ENCODE measurements at regions not wholly inside any gene's neighbourhood (a gene's known extent, or its start where the extent isn't known, plus 50 kb on each side); places are given as distances from the start of the nearest gene placed in this dataset.

DNA sequence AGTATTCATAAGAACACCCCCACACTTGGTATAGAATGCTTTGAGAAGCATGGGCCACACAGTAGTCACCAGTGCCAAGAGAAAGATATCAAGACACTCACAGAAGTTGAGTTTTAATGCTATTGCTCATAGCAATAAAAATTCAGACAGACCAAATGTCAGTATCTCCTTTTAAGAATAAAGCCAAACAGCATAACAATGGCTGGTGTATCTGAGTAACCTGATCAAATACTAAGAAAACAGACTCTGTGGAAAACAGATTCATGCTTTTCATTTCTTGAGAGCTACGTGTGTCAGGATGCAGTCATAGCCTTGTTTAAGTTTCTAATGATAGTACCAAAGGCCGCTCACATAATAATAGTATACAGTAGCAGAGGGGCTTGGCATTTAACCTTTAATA lies 778.5 kb downstream of the MECOM start:
- Histone ChIP-seq H2AFZ (ENCODE audit: low read length) (no peak overlapping the region), H3K36me3 (ENCODE audit: insufficient read depth, low read length) (no peaks in the 10 kb centered on the region), H3K79me2 (ENCODE audit: insufficient read depth, low read length) (no peaks in the 10 kb centered on the region), H3K27me3 (ENCODE audit: insufficient read depth, low read length) (no peaks in the 10 kb centered on the region), H3K9me3 (ENCODE audit: low read depth, low read length) (no peaks in the 10 kb centered on the region), H4K20me1 (ENCODE audit: insufficient read depth, low read length) (no peaks in the 10 kb centered on the region), H3K4me1 (ENCODE audit: insufficient read depth, low read length) (peaks cover 43% of the 10 kb centered on the region), H3K4me3 (ENCODE audit: insufficient read depth, low read length) (peak overlapping the region; percentile 33), H3K27ac (ENCODE audit: low read depth, low read length) (peak overlapping the region; percentile 97), H3K4me2 (ENCODE audit: insufficient read depth, low read length) (peak overlapping the region; percentile 74)
- TF ChIP-seq, protein P1, sequence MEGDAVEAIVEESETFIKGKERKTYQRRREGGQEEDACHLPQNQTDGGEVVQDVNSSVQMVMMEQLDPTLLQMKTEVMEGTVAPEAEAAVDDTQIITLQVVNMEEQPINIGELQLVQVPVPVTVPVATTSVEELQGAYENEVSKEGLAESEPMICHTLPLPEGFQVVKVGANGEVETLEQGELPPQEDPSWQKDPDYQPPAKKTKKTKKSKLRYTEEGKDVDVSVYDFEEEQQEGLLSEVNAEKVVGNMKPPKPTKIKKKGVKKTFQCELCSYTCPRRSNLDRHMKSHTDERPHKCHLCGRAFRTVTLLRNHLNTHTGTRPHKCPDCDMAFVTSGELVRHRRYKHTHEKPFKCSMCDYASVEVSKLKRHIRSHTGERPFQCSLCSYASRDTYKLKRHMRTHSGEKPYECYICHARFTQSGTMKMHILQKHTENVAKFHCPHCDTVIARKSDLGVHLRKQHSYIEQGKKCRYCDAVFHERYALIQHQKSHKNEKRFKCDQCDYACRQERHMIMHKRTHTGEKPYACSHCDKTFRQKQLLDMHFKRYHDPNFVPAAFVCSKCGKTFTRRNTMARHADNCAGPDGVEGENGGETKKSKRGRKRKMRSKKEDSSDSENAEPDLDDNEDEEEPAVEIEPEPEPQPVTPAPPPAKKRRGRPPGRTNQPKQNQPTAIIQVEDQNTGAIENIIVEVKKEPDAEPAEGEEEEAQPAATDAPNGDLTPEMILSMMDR (IDR thresholded peaks at IDR 0.05; ENCODE audit: extremely low read depth, low read depth, low read length): no peak
- DNase-seq (ENCODE audit: insufficient read length, low spot score, missing footprints): peak; percentile 43

DNA sequence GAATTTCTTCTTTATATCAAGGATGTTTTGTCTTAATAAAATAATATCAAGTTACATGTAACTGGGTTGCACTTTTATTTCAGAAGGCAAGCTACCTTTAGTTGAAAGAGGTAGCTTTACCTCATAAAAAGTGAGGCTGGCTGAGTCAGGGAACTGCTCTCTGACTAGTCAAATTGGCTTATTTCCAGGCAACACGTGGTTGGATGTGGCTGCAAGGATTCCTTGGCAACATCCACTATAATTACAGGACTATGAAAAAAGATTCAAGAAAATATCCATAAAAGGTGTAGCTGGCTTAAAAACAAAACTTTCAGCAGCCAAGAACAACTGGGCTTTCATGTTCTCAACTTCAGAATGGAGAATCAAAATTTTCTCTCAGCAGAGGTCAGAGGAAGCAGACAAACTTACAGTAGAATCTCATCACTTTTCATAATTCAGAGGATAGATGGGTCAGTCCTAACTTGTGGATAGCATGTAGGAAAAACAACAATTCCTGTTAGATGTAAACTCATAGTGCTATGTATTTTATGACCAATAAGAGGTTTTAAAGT lies 779.1 kb downstream of the MECOM start:
- no peaks in the 10 kb centered on the region for H3K9me3 ChIP-seq (ENCODE audit: low read depth, low read length)
- no peaks in the 10 kb centered on the region for H3K27me3 ChIP-seq (ENCODE audit: insufficient read depth, low read length)
- H2AFZ ChIP-seq (ENCODE audit: low read length): no peak overlapping the region
- H3K4me3 ChIP-seq (ENCODE audit: insufficient read depth, low read length): peak overlapping the region; percentile 33
- no peaks in the 10 kb centered on the region for H4K20me1 ChIP-seq (ENCODE audit: insufficient read depth, low read length)
- peak; percentile 19 for DNase-seq (ENCODE audit: insufficient read length, low spot score, missing footprints)
- TF ChIP-seq, protein P1 (IDR thresholded peaks at IDR 0.05; ENCODE audit: extremely low read depth, low read depth, low read length): no peak
- H3K4me1 ChIP-seq (ENCODE audit: insufficient read depth, low read length): peaks cover 43% of the 10 kb centered on the region
- no peaks in the 10 kb centered on the region for H3K79me2 ChIP-seq (ENCODE audit: insufficient read depth, low read length)
- no peaks in the 10 kb centered on the region for H3K36me3 ChIP-seq (ENCODE audit: insufficient read depth, low read length)
- H3K27ac ChIP-seq (ENCODE audit: low read depth, low read length): peak overlapping the region; percentile 97
- peak overlapping the region; percentile 74 for H3K4me2 ChIP-seq (ENCODE audit: insufficient read depth, low read length)

DNA sequence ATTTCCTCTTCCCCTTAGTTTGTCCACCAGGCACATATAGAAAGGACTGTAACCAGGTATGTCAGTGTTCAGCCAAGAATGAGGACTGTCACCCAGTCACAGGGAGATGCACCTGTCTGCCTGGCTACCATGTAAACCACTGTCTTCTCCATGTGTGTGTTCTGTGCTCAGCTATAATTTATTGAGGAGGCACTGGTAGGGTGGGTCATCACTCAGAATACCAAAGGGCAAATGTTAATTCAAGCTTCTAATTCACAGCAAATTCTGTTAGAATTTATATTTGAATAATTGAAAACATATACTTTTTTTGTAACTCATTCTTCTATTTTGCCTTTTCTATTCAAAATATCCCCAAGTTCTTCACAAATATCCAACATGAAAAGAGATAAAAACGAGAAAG lies 780.4 kb downstream of the MECOM start:
- no peak overlapping the region for H2AFZ ChIP-seq (ENCODE audit: low read length)
- no peaks in the 10 kb centered on the region for H3K79me2 ChIP-seq (ENCODE audit: insufficient read depth, low read length)
- peak overlapping the region; percentile 15 for H3K27ac ChIP-seq (ENCODE audit: low read depth, low read length)
- no peak for DNase-seq (ENCODE audit: insufficient read length, low spot score, missing footprints)
- no peak overlapping the region for H3K4me3 ChIP-seq (ENCODE audit: insufficient read depth, low read length)
- H3K36me3 ChIP-seq (ENCODE audit: insufficient read depth, low read length): no peaks in the 10 kb centered on the region
- H3K4me2 ChIP-seq (ENCODE audit: insufficient read depth, low read length): no peak overlapping the region
- H3K4me1 ChIP-seq (ENCODE audit: insufficient read depth, low read length): peaks cover 39% of the 10 kb centered on the region
- TF ChIP-seq, protein P1 (IDR thresholded peaks at IDR 0.05; ENCODE audit: extremely low read depth, low read depth, low read length): no peak
- no peaks in the 10 kb centered on the region for H4K20me1 ChIP-seq (ENCODE audit: insufficient read depth, low read length)
- H3K27me3 ChIP-seq (ENCODE audit: insufficient read depth, low read length): no peaks in the 10 kb centered on the region
- H3K9me3 ChIP-seq (ENCODE audit: low read depth, low read length): no peaks in the 10 kb centered on the region

DNA sequence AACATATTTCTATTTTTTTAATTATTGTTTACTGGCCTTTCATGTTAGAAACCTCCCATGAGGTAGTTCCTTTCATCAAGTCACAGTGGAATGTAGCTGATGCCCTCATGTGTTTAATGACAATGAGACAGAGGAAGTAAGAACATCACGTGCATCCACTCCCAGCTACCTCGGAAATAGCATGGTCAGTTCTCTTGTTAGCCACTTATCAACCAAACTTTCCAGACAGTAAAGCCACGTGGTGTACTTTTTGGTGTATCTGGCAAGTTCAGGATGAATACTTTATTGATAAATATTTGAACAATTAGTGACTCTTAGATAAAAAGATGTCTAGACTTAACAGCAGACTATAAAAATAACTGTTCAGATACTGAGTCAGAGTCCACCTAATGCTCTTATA lies 781.7 kb downstream of the MECOM start:
- Histone ChIP-seq H3K4me2 (ENCODE audit: insufficient read depth, low read length) (no peak overlapping the region), H3K4me1 (ENCODE audit: insufficient read depth, low read length) (peaks cover 37% of the 10 kb centered on the region), H3K79me2 (ENCODE audit: insufficient read depth, low read length) (no peaks in the 10 kb centered on the region), H3K27ac (ENCODE audit: low read depth, low read length) (peak overlapping the region; percentile 55), H4K20me1 (ENCODE audit: insufficient read depth, low read length) (no peaks in the 10 kb centered on the region), H3K27me3 (ENCODE audit: insufficient read depth, low read length) (no peaks in the 10 kb centered on the region), H2AFZ (ENCODE audit: low read length) (peak overlapping the region; percentile 47), H3K36me3 (ENCODE audit: insufficient read depth, low read length) (no peaks in the 10 kb centered on the region), H3K9me3 (ENCODE audit: low read depth, low read length) (no peaks in the 10 kb centered on the region), H3K4me3 (ENCODE audit: insufficient read depth, low read length) (no peak overlapping the region)
- TF ChIP-seq, protein P1 (IDR thresholded peaks at IDR 0.05; ENCODE audit: extremely low read depth, low read depth, low read length): no peak
- no peak for DNase-seq (ENCODE audit: insufficient read length, low spot score, missing footprints)
